B cell (primary cell): ENCODE measurements at regions not wholly inside any gene's neighbourhood (a gene's known extent, or its start where the extent isn't known, plus 50 kb on each side); places are given as distances from the start of the nearest gene placed in this dataset.

ENCODE experiments used
- ATAC-seq: fragments of 200-7000 bp; cut with Tn5 transposase; one replicate; pipeline ENCODE4 v1.10.0; 2021; ENCODE audit warnings: low read depth, mild to moderate bottlenecking, moderate number of reproducible peaks, moderate library complexity
- CTCF ChIA-PET: fragments of 350-600 bp; sonication (Branson Sonifier 250); formaldehyde crosslinking; loops from one replicate; lab custom pipeline; 2021; ENCODE audit warnings: antibody characterized with exemption, inconsistent platforms; lab: Charles Lee
- POLR2A ChIA-PET: fragments of 350-600 bp; sonication (Branson Sonifier 250); formaldehyde crosslinking; loops from one replicate; lab custom pipeline; 2021; ENCODE audit warnings: antibody characterized with exemption; lab: Charles Lee
- DNase-seq: peaks from one replicate; pipeline ENCODE4 v3.0.0; 2013
- H2AFZ ChIP-seq: 2 replicates; pipeline ENCODE4 v1.6.1; 2012; ENCODE audit warnings: mild to moderate bottlenecking, low read depth, low read length; ENCODE audit not compliant: insufficient read depth, poor library complexity, severe bottlenecking
- H3K27ac ChIP-seq, 2 donors: 1 replicate in 1 of 2; 2 replicates in 1 of 2; pipeline ENCODE4 v1.5.1; 2012 to 2013; ENCODE audit warnings: low read length in 2 of 2, mild to moderate bottlenecking in 2 of 2, moderate library complexity in 1 of 2
- H3K27me3 ChIP-seq, 4 experiments: fragments of 200-600 bp in 1 of 4; sonication (generic) in 1 of 4; replicated peaks in 1 of 4; 1 replicate in 2 of 4; 2 replicates in 2 of 4; pipeline versions ENCODE4 v1.6.1 to v1.7.0; 2013 to 2016; ENCODE audit warnings: low read length in 3 of 4, mild to moderate bottlenecking in 2 of 4, mixed read lengths in 1 of 4, moderate library complexity in 1 of 4; ENCODE audit not compliant: insufficient read depth in 4 of 4, control insufficient read depth in 3 of 4; ENCODE audit errors: control extremely low read depth in 1 of 4
- H3K36me3 ChIP-seq, 2 experiments: replicated peaks in 1 of 2; 1 replicate in 1 of 2; 2 replicates in 1 of 2; pipeline versions ENCODE4 v1.6.1 to v1.7.1; 2013; ENCODE audit warnings: low read length in 1 of 2; ENCODE audit not compliant: insufficient read depth in 2 of 2, control insufficient read depth in 1 of 2; ENCODE audit errors: control extremely low read depth in 1 of 2, extremely low read depth in 1 of 2
- H3K4me1 ChIP-seq, 2 donors: fragments of 200-600 bp in 1 of 2; sonication (generic) in 1 of 2; 1 replicate in 1 of 2; 2 replicates in 1 of 2; pipeline versions ENCODE4 v1.5.1 to v1.6.1; 2013 to 2017; ENCODE audit warnings: low read length in 2 of 2; ENCODE audit not compliant: control insufficient read depth in 2 of 2, insufficient read depth in 2 of 2
- H3K4me2 ChIP-seq: replicated peaks from 2 replicates; pipeline ENCODE3; 2012; ENCODE audit warnings: mild to moderate bottlenecking, low read depth, low read length; ENCODE audit not compliant: poor library complexity, severe bottlenecking
- H3K4me3 ChIP-seq, 5 experiments: fragments of 200-600 bp in 1 of 5; sonication (generic) in 1 of 5; 1 replicate in 3 of 5; 2 replicates in 2 of 5; pipeline versions ENCODE4 v1.5.1 to v1.7.0; 2011 to 2016; ENCODE audit warnings: low read length in 4 of 5, mild to moderate bottlenecking in 4 of 5, low read depth in 2 of 5, control low read depth in 1 of 5, moderate library complexity in 1 of 5; ENCODE audit not compliant: insufficient read depth in 1 of 5; ENCODE audit errors: control extremely low read depth in 1 of 5, extremely low read depth in 1 of 5
- H3K79me2 ChIP-seq: fragments of 200-600 bp; sonication (generic); one replicate; pipeline ENCODE4 v1.6.0; 2016; ENCODE audit warnings: low read length; ENCODE audit not compliant: control insufficient read depth, insufficient read depth
- H3K9ac ChIP-seq: fragments of 200-600 bp; sonication (generic); 2 replicates; pipeline ENCODE4 v1.6.1; 2017; ENCODE audit warnings: mild to moderate bottlenecking, low read length, moderate library complexity
- H3K9me3 ChIP-seq, 3 donors: one replicate each; pipeline versions ENCODE4 v1.6.1 to v1.7.1; 2013; ENCODE audit warnings: low read length in 2 of 3; ENCODE audit not compliant: control insufficient read depth in 2 of 3, insufficient read depth in 1 of 3; ENCODE audit errors: control extremely low read depth in 1 of 3
- H4K20me1 ChIP-seq: 2 replicates; pipeline ENCODE4 v1.6.0; 2012; ENCODE audit warnings: mild to moderate bottlenecking, low read length; ENCODE audit not compliant: insufficient read depth, control insufficient read depth, poor library complexity, severe bottlenecking
- H3K27ac Mint-ChIP-seq: one replicate; pipeline ENCODE4 v1.8.0; 2021; ENCODE audit warnings: mixed read lengths
- H3K27me3 Mint-ChIP-seq: one replicate; pipeline ENCODE4 v1.8.0; 2021; ENCODE audit warnings: mixed read lengths
- H3K4me1 Mint-ChIP-seq: one replicate; pipeline ENCODE4 v1.8.0; 2021; ENCODE audit warnings: mixed read lengths
- H3K4me3 Mint-ChIP-seq: one replicate; pipeline ENCODE4 v1.8.0; 2021; ENCODE audit warnings: mixed read lengths
- H3K9me3 Mint-ChIP-seq: one replicate; pipeline ENCODE4 v1.8.0; 2022; ENCODE audit warnings: mixed read lengths; ENCODE audit not compliant: insufficient read depth
- EZH2 ChIP-seq: IDR thresholded peaks from 2 replicates; pipeline ENCODE4 v1.6.1; 2012; ENCODE audit warnings: borderline replicate concordance, low read depth, mild to moderate bottlenecking, moderate library complexity, low read length; ENCODE audit not compliant: insufficient read depth, poor library complexity, severe bottlenecking
- WGBS: methylation state at CpG from one replicate; pipeline ENCODE4 v1.1.5; 2013; ENCODE audit warnings: missing lambda C conversion rate; ENCODE audit not compliant: insufficient coverage; 5-methylcytosine and 5-hydroxymethylcytosine counted together
- intact Hi-C: fragments of 100-400 bp; cut with micrococcal nuclease; formaldehyde crosslinking; loops from one replicate; pipeline ENCODE4 v1.10.0; 2022
- TF ChIP-seq, protein P1 (sequence below): fragments of 200-600 bp; IDR thresholded peaks from one replicate; pipeline ENCODE4 v1.8.0; 2022; ENCODE audit warnings: antibody characterized with exemption, mild to moderate bottlenecking

DNA sequence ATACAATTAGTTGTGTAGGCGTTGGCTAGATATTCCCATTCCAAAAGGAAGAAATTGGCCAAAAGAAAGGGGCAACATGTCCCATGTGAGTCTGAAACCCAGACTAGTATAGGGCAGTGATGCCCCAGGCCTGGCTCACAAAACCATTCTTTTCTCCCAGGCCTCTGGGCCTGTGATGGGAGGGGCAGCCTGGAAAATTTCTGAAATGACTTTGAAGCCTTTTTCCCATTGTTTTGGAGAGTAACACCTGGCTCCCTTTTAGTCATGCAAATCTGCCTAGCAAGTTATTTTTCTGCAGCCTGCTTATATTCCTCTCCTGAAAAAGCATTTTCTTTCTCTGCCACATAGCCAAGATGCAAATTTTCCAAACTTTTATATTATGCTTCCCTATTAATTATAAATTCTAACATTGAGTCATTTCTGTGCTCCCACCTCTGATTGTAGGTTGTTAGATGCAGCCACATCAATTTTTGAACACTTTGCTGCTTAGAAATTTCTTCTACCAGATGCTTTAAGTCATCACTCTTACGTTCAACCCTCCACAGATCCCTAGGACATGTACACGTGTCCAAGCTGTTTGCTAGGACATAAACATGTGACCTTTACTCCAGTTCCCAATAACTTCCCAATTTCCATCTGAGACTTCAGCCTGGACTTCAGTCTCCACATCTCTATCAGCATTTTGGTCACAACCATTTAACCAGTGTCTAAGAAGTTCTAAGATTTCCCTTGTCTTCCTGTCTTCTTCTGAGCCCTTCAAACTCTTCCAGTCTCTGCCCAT is 76.1 kb upstream of the MC4R start:
- no peak overlapping the region for H3K4me3 ChIP-seq
- H3K9me3 ChIP-seq: peaks cover 0 to 10% (median 0%) of the 10 kb centered on the region in 3 donors
- no peak for ATAC-seq
- no peaks in the 10 kb centered on the region for H3K79me2 ChIP-seq
- no peak overlapping the region for H3K4me2 ChIP-seq
- ChIA-PET POLR2A (no interaction called here), CTCF (no interaction called here)
- intact Hi-C loops: no loop called here
- no peaks in the 10 kb centered on the region for H3K27me3 ChIP-seq
- H3K4me3 Mint-ChIP-seq: no peak overlapping the region
- no peaks in the 10 kb centered on the region for H3K4me1 ChIP-seq
- H3K27me3 Mint-ChIP-seq: no peaks in the 10 kb centered on the region
- H4K20me1 ChIP-seq: no peaks in the 10 kb centered on the region
- 80% methylated on average over 3 of the region's 3 CpGs for WGBS
- no peak overlapping the region for H3K27ac Mint-ChIP-seq
- H3K36me3 ChIP-seq: no peaks in the 10 kb centered on the region
- no peak overlapping the region for H3K27ac ChIP-seq
- H2AFZ ChIP-seq: no peak overlapping the region
- H3K9me3 Mint-ChIP-seq: no peaks in the 10 kb centered on the region
- DNase-seq: no peak
- no peak overlapping the region for H3K9ac ChIP-seq
- no peaks in the 10 kb centered on the region for H3K4me1 Mint-ChIP-seq
- no peak for TF ChIP-seq EZH2
- TF ChIP-seq, protein P1, sequence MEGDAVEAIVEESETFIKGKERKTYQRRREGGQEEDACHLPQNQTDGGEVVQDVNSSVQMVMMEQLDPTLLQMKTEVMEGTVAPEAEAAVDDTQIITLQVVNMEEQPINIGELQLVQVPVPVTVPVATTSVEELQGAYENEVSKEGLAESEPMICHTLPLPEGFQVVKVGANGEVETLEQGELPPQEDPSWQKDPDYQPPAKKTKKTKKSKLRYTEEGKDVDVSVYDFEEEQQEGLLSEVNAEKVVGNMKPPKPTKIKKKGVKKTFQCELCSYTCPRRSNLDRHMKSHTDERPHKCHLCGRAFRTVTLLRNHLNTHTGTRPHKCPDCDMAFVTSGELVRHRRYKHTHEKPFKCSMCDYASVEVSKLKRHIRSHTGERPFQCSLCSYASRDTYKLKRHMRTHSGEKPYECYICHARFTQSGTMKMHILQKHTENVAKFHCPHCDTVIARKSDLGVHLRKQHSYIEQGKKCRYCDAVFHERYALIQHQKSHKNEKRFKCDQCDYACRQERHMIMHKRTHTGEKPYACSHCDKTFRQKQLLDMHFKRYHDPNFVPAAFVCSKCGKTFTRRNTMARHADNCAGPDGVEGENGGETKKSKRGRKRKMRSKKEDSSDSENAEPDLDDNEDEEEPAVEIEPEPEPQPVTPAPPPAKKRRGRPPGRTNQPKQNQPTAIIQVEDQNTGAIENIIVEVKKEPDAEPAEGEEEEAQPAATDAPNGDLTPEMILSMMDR: no peak

DNA sequence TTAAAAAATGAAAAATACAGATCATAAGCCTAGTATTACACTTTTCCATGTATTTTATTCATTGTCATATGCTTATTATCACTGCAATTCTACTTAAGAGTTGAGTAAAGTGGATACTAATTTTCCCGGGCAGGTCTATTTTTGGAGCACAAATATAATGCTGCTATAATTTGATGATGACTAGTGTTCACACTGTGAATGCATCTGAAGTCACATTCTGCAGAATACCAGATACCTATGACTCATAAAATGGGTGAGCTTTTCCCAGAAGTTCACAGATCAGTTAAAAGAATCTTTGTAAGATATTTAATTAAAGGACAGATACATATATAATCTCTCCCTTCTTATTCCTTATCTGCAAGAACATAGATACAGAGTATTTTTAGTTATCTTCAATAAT is 79.8 kb upstream of the MC4R start:
- Mint-ChIP-seq H3K4me1 (no peaks in the 10 kb centered on the region), H3K27me3 (no peaks in the 10 kb centered on the region), H3K9me3 (no peaks in the 10 kb centered on the region), H3K4me3 (no peak overlapping the region), H3K27ac (no peak overlapping the region)
- intact Hi-C loops: no loop called here
- ChIA-PET POLR2A (no interaction called here), CTCF (no interaction called here)
- WGBS: no CpG with 5 or more reads among the region's 1 CpG
- no peaks in the 10 kb centered on the region for H3K79me2 ChIP-seq
- H3K27me3 ChIP-seq: no peaks in the 10 kb centered on the region
- no peak overlapping the region for H3K4me3 ChIP-seq
- no peak overlapping the region for H3K4me2 ChIP-seq
- ATAC-seq (no peak), DNase-seq (no peak)
- H4K20me1 ChIP-seq: no peaks in the 10 kb centered on the region
- peaks cover 0 to 1% (median 0%) of the 10 kb centered on the region in 3 donors for H3K9me3 ChIP-seq
- H3K27ac ChIP-seq: no peak overlapping the region
- TF ChIP-seq, protein P1: no peak
- TF ChIP-seq EZH2: no peak
- no peak overlapping the region for H2AFZ ChIP-seq
- no peak overlapping the region for H3K9ac ChIP-seq
- no peaks in the 10 kb centered on the region for H3K36me3 ChIP-seq
- no peaks in the 10 kb centered on the region for H3K4me1 ChIP-seq
